Activated CD4-positive, alpha-beta T cell treated with anti-CD3 and anti-CD28 coated beads for 48 hours (primary cell): ENCODE measurements at regions not wholly inside any gene's neighbourhood (a gene's known extent, or its start where the extent isn't known, plus 50 kb on each side); places are given as distances from the start of the nearest gene placed in this dataset.

Experiments used
- DNase-seq: peaks from one replicate; pipeline ENCODE4 v3.0.0-alpha.2; 2020

DNA sequence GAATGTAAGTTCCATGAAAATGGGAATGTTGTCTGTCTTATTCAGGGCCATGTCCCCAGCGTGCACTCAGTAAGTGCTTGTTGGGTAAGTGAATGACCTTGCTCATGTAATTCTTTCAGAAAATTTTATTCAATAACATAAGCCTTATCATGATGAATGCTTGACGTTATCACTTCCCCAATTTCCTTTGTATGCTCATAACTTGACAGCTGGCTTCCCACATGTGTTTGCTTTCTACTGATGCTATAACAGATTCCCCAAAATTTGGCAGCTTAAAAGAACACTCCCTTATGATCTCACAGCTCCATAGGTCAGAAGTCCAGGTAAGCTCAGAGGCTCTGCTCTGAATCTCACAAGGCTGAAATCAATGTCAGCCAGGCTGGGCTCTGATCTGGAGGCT lies 155.8 kb upstream of the POU2AF2 start:
- no peak for DNase-seq

DNA sequence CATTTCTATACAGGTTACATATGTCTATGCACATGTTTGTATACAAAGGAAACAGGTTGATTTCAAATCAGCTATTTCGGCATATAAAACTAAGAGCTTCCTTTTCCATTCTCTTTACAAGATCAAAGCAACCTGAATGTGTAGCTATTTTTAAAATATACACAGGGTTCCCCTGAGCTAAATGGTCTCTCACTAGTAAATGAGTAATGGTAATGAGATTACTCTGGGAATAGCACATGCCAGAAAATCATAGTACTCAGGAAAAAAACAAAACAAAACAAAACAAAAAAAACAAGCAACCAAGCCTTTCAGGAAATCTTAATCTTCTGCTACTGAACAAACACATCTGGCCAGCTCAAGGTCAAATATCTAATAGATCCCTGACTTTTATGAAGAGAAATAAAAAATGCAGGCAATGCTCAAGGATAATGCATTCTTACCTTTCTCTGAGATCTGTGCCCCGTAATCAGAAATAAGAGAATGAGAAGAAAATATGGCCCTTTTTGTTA lies 156.6 kb upstream of the POU2AF2 start:
- DNase-seq = no peak

GRCh38 chr11:111086058-111086457 lies 159.5 kb upstream of the POU2AF2 start:
- no peak for DNase-seq

DNA sequence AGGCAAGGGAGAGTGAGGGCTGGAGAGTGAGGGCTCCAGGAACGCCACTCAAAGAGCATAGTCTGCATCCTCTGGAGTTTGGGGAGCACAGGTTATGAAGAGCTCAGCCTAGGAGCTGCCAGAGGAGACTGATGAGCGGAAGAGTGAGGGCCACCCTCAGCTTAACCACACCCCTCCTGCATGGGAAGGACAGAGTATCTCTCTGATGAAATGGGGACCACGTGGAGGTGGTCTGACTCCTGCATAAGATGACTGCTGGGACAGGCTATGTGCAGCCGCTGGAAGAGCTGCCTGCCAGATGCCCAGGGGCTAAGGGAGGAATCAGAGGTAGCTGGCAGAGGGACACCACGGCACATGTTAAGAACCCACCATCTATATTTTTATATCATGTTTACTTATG lies 162.9 kb upstream of the POU2AF2 start:
- no peak for DNase-seq

GRCh38 chr11:111081021-111081511 lies 164.5 kb upstream of the POU2AF2 start:
- no peak for DNase-seq

DNA sequence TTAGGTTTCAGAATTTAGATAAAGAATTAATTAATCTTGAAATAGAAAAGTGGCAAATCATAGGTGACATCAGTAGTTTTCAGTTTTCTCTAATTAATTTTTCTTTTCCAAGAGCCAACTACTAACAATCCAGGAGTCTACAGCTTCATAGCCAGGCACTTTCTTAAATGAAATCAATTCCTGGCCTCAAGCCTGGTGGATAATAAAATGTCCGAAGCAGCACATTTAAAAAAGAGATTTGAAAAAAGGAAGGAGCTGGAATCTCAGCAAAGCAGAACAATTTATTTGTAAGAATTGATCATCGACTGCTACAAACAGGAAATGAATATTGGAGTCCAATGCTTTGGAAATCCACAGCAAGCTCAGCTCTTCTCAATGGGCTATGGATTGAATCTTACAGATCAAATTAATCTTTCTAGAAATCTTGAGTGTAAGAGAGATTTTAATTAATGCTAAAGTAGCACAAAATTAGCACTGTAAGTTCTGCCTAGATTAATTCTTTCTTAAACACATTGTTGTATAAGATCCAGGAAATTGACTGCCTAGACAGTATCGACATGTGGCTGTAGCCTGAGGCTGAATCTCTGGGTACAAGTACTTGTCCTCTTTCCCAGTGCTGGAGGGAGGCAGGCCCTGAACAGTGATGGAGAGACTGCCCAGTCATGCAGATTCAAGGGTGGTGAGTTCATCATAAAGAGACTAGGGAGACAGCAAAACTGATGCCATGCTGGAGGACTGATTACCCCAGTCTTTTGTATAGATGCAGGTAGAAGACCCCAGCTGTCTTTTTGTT lies 167.8 kb upstream of the POU2AF2 start:
- DNase-seq = no peak

DNA sequence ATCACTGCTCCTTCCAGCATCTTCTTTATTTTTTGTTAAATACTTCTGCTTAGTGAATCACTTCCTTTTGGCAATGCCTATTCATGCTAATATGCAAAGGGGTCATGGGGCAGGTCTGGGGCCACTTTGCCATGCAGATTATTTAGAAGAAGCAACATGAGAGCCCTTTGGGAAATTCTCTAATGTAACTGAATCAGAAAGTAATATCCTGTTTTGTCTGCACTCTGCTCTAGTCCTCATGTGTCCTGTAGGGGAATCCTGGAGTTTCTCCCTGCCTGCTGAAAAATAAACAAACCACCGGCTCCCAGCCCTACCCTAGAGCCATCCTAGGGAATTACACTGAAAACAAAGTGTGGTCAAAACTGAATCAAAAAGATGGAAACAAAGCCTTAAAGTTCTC lies 176.5 kb upstream of the POU2AF2 start:
- DNase-seq = no peak

DNA sequence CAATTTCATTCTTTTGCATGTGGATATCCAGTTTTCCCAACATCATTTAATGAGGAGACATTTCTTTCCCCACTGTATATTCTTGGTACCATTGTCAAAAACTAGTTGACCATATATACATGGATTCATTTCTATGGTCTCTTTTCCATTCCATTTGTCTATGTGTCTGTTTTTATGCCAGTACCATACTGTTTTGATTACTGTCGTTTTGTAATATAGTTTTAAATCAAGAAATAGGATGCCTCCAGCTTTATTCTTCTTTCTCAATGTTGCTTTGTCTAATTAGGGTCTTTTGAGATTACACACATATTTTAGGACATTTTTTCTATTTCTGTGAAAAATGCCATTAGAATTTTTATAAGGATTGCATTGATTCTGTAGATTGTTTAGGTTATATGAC lies 177.5 kb upstream of the POU2AF2 start:
- no peak for DNase-seq

GRCh38 chr11:111066846-111067245 lies 178.7 kb upstream of the POU2AF2 start:
- DNase-seq = no peak

- no peak for DNase-seq
Observed at GRCh38 chr11:111063726-111064517, 181.6 kb upstream of the POU2AF2 start.

- no peak for DNase-seq
Observed at GRCh38 chr11:111062420-111062819, 183.1 kb upstream of the POU2AF2 start.

DNA sequence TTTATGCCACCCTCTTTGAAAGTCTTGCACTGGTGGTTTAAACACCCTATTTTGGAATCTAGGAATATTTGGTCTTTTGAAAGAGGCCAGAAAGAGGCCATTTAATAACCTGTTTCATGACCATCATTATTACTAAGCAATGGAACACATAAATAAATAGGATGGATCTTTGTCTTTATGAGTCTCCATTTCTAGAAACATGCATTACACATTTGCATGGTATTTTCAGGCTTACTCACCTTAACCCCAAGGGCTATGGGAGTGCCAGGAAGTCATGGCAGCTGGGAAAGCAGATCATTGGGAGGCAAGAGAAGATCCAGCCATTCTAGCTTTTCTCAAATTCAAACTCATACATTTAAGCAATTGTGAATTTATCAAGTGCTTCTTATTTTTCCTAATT lies 185.8 kb upstream of the POU2AF2 start:
- no peak for DNase-seq

- no peak for DNase-seq
Observed at GRCh38 chr11:111049131-111049530, 196.4 kb upstream of the POU2AF2 start.

DNA sequence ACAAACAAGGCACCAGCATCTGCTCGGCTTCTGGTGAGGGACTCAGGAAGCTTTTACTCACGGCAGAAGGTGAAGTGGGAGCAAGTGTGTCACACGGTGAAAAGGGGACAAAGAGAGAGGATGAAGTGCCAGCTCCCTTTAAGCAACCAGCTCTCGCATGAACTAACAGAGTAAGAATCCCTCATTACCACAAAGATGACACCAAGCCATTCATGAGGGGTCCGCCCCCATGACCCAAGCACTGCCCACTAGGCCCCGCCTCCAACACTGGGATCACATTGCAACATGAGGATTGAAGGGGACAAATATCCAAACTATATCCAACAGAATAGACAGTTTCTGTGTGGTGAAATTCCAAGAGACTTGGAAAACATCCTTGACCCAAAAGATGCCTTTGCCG lies 198.2 kb upstream of the POU2AF2 start:
- no peak for DNase-seq

GRCh38 chr11:111046291-111046690 lies 199.2 kb upstream of the POU2AF2 start:
- DNase-seq = no peak

DNA sequence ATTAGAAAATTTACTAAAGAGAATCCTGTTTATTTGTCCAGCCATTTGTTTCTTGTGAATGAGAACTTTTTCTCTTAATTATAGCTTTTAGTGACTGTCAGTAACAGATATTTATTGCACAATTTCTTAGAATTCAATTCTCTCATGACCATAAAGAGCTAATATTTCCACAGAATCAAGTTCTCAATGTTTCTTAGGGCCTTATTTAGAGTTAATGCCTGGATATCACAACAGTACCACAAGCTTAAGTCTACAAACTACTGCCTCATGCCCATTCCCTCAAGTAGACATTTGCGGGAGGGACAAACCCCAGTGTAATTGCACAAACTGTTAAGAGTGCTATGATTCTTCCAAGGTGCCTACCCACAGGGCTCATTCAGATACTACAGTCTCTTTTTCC lies 199.7 kb upstream of the POU2AF2 start:
- no peak for DNase-seq

DNA sequence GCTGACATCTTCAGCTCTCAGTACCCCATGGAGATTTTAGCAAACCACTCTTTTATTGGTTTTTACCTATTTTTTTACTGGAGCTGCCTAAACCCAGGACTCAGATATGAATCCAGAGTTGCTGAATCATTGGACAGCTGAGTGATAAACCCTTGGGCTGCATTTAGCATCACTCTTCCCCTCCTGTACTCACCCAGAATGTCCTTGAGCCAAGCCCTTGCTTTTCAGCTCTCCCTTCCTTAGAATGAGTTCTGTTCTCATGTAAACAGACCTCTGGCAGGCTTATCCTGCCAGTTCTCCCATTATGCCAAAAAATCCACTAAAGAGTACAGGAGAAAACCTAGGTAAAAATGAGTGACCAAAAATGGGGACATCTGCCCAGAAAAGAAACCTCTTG lies 200.1 kb upstream of the POU2AF2 start:
- no peak for DNase-seq

DNA sequence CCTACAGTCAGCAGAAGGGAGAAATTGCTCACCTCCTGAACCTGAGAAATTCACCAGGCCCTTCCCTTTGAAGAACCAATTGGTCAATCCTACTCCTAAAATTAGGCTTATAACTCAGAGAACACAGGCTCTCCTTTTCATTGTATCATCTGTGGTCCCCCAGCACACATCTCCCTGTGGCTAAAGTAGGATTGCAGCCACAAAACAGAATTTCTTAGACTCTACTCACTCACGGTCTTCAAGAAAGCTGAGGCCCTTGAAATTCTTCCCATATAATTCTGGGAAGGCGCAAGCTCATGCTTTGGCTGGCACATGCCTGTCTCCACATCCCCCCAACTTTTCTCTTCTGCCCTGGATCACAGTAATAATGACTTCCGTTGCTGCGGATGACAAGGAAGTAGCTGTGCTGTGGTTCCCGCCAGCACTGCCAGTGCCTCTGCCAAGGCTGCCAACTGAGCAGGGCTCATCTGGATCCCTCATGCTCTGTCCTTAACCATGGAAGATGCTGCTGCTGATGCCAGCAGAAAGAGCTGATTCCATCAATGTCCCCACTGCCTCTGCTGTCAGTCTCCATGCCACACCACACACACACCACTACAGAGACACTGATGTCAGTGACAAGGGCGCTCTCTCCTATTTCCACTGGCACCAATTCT lies 200.6 kb upstream of the POU2AF2 start:
- DNase-seq = no peak

DNA sequence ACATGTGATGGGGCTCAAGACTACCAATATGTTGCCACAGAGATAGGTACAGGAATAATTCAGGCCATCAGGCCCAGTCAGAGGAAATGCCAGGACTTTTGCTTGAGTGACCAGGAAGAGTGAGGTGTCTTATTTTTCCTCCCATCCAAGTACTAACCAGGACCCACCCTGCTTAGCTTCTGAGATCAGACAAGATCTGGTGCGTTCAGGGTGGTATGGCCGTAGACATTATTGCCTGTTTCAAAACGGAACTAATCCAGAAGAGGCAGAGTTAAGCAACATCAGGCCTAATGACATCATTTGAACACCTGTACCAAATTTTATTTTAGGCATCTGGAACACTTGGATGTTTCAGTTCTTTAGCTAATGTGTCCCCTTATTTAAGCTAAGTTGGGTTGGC lies 205.5 kb upstream of the POU2AF2 start:
- no peak for DNase-seq

- no peak for DNase-seq
Observed at GRCh38 chr11:111035746-111036145, 209.8 kb upstream of the POU2AF2 start.

- no peak for DNase-seq
Observed at GRCh38 chr11:111026241-111026640, 219.3 kb upstream of the POU2AF2 start.

GRCh38 chr11:111021131-111021530 lies 224.4 kb upstream of the POU2AF2 start:
- no peak for DNase-seq

DNA sequence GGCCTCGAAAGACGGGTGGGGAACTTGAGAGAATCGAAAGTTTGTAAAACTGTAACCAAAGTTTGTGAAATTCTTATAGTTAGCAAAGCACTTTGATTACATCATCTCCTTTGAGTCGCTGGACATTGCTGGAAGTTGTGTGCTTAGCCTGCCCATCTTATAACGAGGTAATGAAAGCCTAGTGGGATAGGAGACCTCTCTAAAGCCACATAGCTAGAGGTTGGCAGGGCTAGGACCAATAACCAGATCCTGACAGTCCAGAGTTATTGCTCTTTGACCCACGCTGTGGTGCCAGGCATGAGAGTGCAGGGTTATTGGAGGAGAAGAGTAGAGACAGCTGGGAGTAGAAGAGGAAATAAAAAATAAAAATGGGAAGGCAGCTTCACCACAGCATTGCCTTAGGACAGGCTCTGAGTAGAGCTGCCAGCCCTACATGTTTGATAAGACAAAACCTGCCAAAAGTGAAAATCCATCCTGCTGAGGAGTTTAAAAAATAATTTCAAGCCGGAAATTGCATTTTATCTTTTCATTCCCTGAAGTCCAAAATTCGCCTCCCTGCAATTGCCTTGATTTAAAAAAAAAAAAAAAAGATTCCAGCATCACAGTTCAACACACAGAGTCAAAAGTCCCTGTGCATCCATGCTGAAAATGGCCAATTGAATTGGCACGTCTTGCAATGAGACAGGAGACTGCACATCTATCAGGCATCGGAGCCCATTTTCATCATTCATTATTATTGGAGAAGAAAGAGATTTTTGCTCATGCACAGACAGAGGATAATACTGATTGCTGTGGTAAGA lies 225.5 kb upstream of the POU2AF2 start:
- DNase-seq = no peak
